ENCODE measurements at regions not wholly inside any gene's neighbourhood (a gene's known extent, or its start where the extent isn't known, plus 50 kb on each side); places are given as distances from the start of the nearest gene placed in this dataset.

DNA sequence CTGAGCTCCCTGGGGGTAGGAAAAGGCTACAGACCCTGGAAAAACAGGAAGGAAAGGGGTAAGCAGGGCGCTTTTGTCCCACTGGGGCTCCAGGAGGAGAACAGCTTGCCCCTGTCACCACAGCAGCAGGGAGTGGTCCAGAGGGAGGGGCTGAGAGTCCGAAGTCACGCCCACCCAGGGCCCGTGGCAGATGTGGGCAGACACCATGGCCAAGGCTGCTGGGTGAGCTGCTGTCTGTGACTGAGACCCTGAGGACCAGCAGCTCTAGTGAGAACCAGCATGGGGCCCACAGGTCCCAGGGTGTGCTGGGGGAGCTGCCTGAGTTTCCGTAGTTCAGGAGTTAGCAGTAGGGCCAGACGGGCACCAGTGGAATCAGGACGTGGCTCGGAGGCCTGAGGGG, 162.0 kb downstream of the SPP2 start:
- Histone ChIP-seq H3K27me3 (ENCODE audit: insufficient read depth) (no peaks in the 10 kb centered on the region), H3K9me2 (ENCODE audit: insufficient read depth) (no peaks in the 10 kb centered on the region), H3K79me2 (replicated peaks; ENCODE audit: insufficient read depth) (no peaks in the 10 kb centered on the region), H2AFZ (no peak overlapping the region), H3F3A (replicated peaks; ENCODE audit: low read depth) (no peaks in the 10 kb centered on the region), H3K27ac (ENCODE audit: low read depth) (no peak overlapping the region), H3K4me2 (no peak overlapping the region), H3K36me3 (ENCODE audit: insufficient read depth) (no peaks in the 10 kb centered on the region), H3K4me1 (ENCODE audit: insufficient read depth) (no peaks in the 10 kb centered on the region), H4K20me1 (replicated peaks; ENCODE audit: insufficient read depth) (no peaks in the 10 kb centered on the region), H3K4me3 (no peak overlapping the region)
- Mint-ChIP-seq H3K4me3 (no peak overlapping the region), H3K4me1 (no peaks in the 10 kb centered on the region), H3K27me3 (ENCODE audit: insufficient read depth, low read depth, poor library complexity) (no peaks in the 10 kb centered on the region), H3K9me3 (peaks cover 8% of the 10 kb centered on the region; the same call in 2 of the 3 replicates), H3K36me3 (ENCODE audit: low read depth) (peaks cover 2% of the 10 kb centered on the region; the same call in 2 of the 3 replicates), H3K27ac (no peak overlapping the region)
- TF ChIP-seq EZH2phosphoT487 (IDR thresholded peaks at IDR 0.05; ENCODE audit: unreplicated experiment): no peak
- TF ChIP-seq, protein P1, sequence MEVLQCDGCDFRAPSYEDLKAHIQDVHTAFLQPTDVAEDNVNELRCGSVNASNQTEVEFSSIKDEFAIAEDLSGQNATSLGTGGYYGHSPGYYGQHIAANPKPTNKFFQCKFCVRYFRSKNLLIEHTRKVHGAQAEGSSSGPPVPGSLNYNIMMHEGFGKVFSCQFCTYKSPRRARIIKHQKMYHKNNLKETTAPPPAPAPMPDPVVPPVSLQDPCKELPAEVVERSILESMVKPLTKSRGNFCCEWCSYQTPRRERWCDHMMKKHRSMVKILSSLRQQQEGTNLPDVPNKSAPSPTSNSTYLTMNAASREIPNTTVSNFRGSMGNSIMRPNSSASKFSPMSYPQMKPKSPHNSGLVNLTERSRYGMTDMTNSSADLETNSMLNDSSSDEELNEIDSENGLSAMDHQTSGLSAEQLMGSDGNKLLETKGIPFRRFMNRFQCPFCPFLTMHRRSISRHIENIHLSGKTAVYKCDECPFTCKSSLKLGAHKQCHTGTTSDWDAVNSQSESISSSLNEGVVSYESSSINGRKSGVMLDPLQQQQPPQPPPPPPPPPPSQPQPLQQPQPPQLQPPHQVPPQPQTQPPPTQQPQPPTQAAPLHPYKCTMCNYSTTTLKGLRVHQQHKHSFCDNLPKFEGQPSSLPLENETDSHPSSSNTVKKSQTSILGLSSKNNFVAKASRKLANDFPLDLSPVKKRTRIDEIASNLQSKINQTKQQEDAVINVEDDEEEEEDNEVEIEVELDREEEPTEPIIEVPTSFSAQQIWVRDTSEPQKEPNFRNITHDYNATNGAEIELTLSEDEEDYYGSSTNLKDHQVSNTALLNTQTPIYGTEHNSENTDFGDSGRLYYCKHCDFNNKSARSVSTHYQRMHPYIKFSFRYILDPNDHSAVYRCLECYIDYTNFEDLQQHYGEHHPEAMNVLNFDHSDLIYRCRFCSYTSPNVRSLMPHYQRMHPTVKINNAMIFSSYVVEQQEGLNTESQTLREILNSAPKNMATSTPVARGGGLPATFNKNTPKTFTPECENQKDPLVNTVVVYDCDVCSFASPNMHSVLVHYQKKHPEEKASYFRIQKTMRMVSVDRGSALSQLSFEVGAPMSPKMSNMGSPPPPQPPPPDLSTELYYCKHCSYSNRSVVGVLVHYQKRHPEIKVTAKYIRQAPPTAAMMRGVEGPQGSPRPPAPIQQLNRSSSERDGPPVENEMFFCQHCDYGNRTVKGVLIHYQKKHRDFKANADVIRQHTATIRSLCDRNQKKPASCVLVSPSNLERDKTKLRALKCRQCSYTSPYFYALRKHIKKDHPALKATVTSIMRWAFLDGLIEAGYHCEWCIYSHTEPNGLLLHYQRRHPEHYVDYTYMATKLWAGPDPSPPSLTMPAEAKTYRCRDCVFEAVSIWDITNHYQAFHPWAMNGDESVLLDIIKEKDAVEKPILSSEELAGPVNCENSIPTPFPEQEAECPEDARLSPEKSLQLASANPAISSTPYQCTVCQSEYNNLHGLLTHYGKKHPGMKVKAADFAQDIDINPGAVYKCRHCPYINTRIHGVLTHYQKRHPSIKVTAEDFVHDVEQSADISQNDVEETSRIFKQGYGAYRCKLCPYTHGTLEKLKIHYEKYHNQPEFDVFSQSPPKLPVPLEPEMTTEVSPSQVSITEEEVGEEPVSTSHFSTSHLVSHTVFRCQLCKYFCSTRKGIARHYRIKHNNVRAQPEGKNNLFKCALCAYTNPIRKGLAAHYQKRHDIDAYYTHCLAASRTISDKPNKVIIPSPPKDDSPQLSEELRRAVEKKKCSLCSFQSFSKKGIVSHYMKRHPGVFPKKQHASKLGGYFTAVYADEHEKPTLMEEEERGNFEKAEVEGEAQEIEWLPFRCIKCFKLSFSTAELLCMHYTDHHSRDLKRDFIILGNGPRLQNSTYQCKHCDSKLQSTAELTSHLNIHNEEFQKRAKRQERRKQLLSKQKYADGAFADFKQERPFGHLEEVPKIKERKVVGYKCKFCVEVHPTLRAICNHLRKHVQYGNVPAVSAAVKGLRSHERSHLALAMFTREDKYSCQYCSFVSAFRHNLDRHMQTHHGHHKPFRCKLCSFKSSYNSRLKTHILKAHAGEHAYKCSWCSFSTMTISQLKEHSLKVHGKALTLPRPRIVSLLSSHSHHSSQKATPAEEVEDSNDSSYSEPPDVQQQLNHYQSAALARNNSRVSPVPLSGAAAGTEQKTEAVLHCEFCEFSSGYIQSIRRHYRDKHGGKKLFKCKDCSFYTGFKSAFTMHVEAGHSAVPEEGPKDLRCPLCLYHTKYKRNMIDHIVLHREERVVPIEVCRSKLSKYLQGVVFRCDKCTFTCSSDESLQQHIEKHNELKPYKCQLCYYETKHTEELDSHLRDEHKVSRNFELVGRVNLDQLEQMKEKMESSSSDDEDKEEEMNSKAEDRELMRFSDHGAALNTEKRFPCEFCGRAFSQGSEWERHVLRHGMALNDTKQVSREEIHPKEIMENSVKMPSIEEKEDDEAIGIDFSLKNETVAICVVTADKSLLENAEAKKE (CRISPR knock-in tag; IDR thresholded peaks at IDR 0.05): no peak
- TF ChIP-seq EZH2 (IDR thresholded peaks at IDR 0.05; ENCODE audit: low read depth, unreplicated experiment): no peak
- no peak for TF ChIP-seq NANOG (IDR thresholded peaks at IDR 0.05; ENCODE audit: borderline replicate concordance)
- TF ChIP-seq ZNF331 (CRISPR knock-in tag; IDR thresholded peaks at IDR 0.05; ENCODE audit: low read depth): no peak
- TF ChIP-seq CREB1 (CRISPR knock-in tag; IDR thresholded peaks at IDR 0.05; ENCODE audit: low read depth): no peak
- TF ChIP-seq ZNF114 (CRISPR knock-in tag; IDR thresholded peaks at IDR 0.05): no peak
- ATAC-seq: no peak
- no peak for DNase-seq (ENCODE audit: low spot score)

DNA sequence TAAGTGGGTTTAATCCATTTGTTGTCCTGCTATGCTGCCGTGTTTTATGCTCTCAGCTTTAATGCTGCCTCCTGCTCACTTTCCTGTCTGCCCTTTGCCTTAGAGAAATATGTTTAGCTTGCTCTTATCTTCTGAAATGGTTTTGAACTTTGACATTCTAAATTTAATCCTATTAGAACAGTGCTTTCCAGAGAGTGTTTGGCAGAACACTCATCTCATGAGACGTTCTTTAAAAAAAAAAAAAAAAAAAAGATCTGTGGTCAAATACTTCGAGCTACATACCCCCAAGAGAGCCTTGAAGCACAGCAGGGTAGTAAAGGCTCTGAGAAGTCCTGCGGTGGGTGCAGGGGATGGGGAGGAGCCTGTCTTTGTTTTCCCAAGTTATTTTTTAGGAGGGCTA, 161.3 kb downstream of the SPP2 start:
- no peak for DNase-seq (ENCODE audit: low spot score)
- Mint-ChIP-seq H3K4me1 (no peaks in the 10 kb centered on the region), H3K9me3 (peaks cover 15% of the 10 kb centered on the region; the same call in 2 of the 3 replicates), H3K36me3 (ENCODE audit: low read depth) (peaks cover 2% of the 10 kb centered on the region; the same call in 2 of the 3 replicates), H3K27ac (no peak overlapping the region), H3K27me3 (ENCODE audit: insufficient read depth, low read depth, poor library complexity) (no peaks in the 10 kb centered on the region), H3K4me3 (no peak overlapping the region)
- Histone ChIP-seq H3K4me3 (no peak overlapping the region), H3K9me2 (ENCODE audit: insufficient read depth) (no peaks in the 10 kb centered on the region), H3F3A (replicated peaks; ENCODE audit: low read depth) (no peaks in the 10 kb centered on the region), H4K20me1 (replicated peaks; ENCODE audit: insufficient read depth) (no peaks in the 10 kb centered on the region), H3K27me3 (ENCODE audit: insufficient read depth) (no peaks in the 10 kb centered on the region), H3K36me3 (ENCODE audit: insufficient read depth) (no peaks in the 10 kb centered on the region), H3K27ac (ENCODE audit: low read depth) (no peak overlapping the region), H2AFZ (no peak overlapping the region), H3K4me2 (no peak overlapping the region), H3K79me2 (replicated peaks; ENCODE audit: insufficient read depth) (no peaks in the 10 kb centered on the region), H3K4me1 (ENCODE audit: insufficient read depth) (no peaks in the 10 kb centered on the region)
- ATAC-seq: no peak
- TF ChIP-seq, protein P1 (CRISPR knock-in tag; IDR thresholded peaks at IDR 0.05): no peak
- TF ChIP-seq CREB1 (CRISPR knock-in tag; IDR thresholded peaks at IDR 0.05; ENCODE audit: low read depth) (no peak), ZNF114 (CRISPR knock-in tag; IDR thresholded peaks at IDR 0.05) (no peak)
